GM23248 (cell line): ENCODE measurements at regions not wholly inside any gene's neighbourhood (a gene's known extent, or its start where the extent isn't known, plus 50 kb on each side); places are given as distances from the start of the nearest gene placed in this dataset.

Experiments used
- DNase-seq: peaks from one replicate; pipeline ENCODE4 v3.0.0-alpha.2; 2015
- H2AFZ ChIP-seq: fragments of 200-600 bp; sonication (generic); 2 replicates; pipeline ENCODE4 v1.6.1; 2016; ENCODE audit warnings: antibody characterized with exemption
- H3F3A ChIP-seq: fragments of 200-600 bp; sonication (generic); 2 replicates; pipeline ENCODE4 v1.6.1; 2016; ENCODE audit warnings: mild to moderate bottlenecking, antibody characterized with exemption, mixed run types; ENCODE audit not compliant: insufficient read depth
- H3K27ac ChIP-seq: fragments of 200-600 bp; sonication (generic); 2 replicates; pipeline ENCODE4 v1.5.1; 2016; ENCODE audit warnings: mild to moderate bottlenecking
- H3K27me3 ChIP-seq: fragments of 200-600 bp; sonication (generic); replicated peaks from 2 replicates; pipeline ENCODE4 v1.6.1; 2016; ENCODE audit warnings: mild to moderate bottlenecking; ENCODE audit not compliant: insufficient read depth
- H3K36me3 ChIP-seq: fragments of 200-600 bp; sonication (generic); 2 replicates; pipeline ENCODE4 v1.6.1; 2016; ENCODE audit warnings: low read depth, mild to moderate bottlenecking
- H3K4me1 ChIP-seq: fragments of 200-600 bp; sonication (generic); 2 replicates; pipeline ENCODE4 v1.6.1; 2016; ENCODE audit warnings: mild to moderate bottlenecking; ENCODE audit not compliant: insufficient read depth
- H3K4me2 ChIP-seq: fragments of 200-600 bp; sonication (generic); one replicate; pipeline ENCODE4 v1.6.1; 2016; ENCODE audit warnings: mild to moderate bottlenecking; ENCODE audit not compliant: unreplicated experiment
- H3K4me3 ChIP-seq: fragments of 200-600 bp; sonication (generic); 2 replicates; pipeline ENCODE4 v1.5.1; 2016; ENCODE audit warnings: mild to moderate bottlenecking
- H3K79me2 ChIP-seq: fragments of 200-600 bp; sonication (generic); 2 replicates; pipeline ENCODE4 v1.6.1; 2016; ENCODE audit warnings: mild to moderate bottlenecking; ENCODE audit not compliant: insufficient read depth
- H3K9ac ChIP-seq: fragments of 200-600 bp; sonication (generic); 2 replicates; pipeline ENCODE4 v1.6.1; 2016; ENCODE audit warnings: mild to moderate bottlenecking
- H3K9me2 ChIP-seq: fragments of 200-600 bp; sonication (generic); 2 replicates; pipeline ENCODE4 v1.6.1; 2016; ENCODE audit warnings: mixed run types, mild to moderate bottlenecking, moderate library complexity; ENCODE audit not compliant: insufficient read depth
- H3K9me3 ChIP-seq: fragments of 200-600 bp; sonication (generic); one replicate; pipeline ENCODE4 v1.6.1; 2017; ENCODE audit warnings: low read depth
- H4K20me1 ChIP-seq: fragments of 200-600 bp; sonication (generic); 2 replicates; pipeline ENCODE4 v1.6.0; 2016; ENCODE audit not compliant: insufficient read depth
- EZH2 ChIP-seq: fragments of 200-600 bp; sonication (generic); IDR thresholded peaks from 2 replicates; pipeline ENCODE4 v1.6.1; 2018; ENCODE audit warnings: antibody characterized with exemption, mild to moderate bottlenecking; ENCODE audit not compliant: insufficient read depth, poor library complexity, severe bottlenecking
- EZH2phosphoT487 ChIP-seq: fragments of 200-600 bp; sonication (generic); IDR thresholded peaks from 2 replicates; pipeline ENCODE4 v1.6.1; 2018; ENCODE audit warnings: antibody characterized with exemption, moderate library complexity, mild to moderate bottlenecking, low read depth; ENCODE audit not compliant: insufficient read depth
- WGBS, 2 experiments: methylation state at CpG; one replicate each; pipeline ENCODE4 v1.1.6; 2015 to 2017; ENCODE audit warnings: low lambda C conversion rate in 2 of 2, low coverage in 1 of 2; ENCODE audit errors: missing lambda C conversion rate in 2 of 2; 5-methylcytosine and 5-hydroxymethylcytosine counted together
- in situ Hi-C: fragments of 300-500 bp; cut with MboI; formaldehyde crosslinking; loops from 2 replicates; pipeline ENCODE4 v1.15.0; 2020

- H3K36me3 ChIP-seq: no peaks in the 10 kb centered on the region
- 0% methylated on average over 2 of the region's 2 CpGs for WGBS, 2 experiments
- no peaks in the 10 kb centered on the region for H3K9me2 ChIP-seq
- no peak for DNase-seq
- H4K20me1 ChIP-seq: no peaks in the 10 kb centered on the region
- no peaks in the 10 kb centered on the region for H3K9me3 ChIP-seq
- no peak overlapping the region for H3K4me3 ChIP-seq
- H3K79me2 ChIP-seq: no peaks in the 10 kb centered on the region
- TF ChIP-seq EZH2 (no peak), EZH2phosphoT487 (no peak)
- H3K4me2 ChIP-seq: no peak overlapping the region
- no peaks in the 10 kb centered on the region for H3F3A ChIP-seq
- in situ Hi-C loops: no loop called here
- no peak overlapping the region for H3K9ac ChIP-seq
- H3K27me3 ChIP-seq: no peaks in the 10 kb centered on the region
- no peak overlapping the region for H2AFZ ChIP-seq
- H3K4me1 ChIP-seq: no peaks in the 10 kb centered on the region
- H3K27ac ChIP-seq: no peak overlapping the region
Observed at GRCh38 chr17:73934696-73935095, 268.8 kb upstream of the RPL38 start.

- Histone ChIP-seq H3K4me2 (no peak overlapping the region), H3K9ac (no peak overlapping the region), H3F3A (no peaks in the 10 kb centered on the region), H3K9me2 (no peaks in the 10 kb centered on the region), H3K36me3 (no peaks in the 10 kb centered on the region), H3K27ac (no peak overlapping the region), H3K9me3 (no peaks in the 10 kb centered on the region), H4K20me1 (no peaks in the 10 kb centered on the region), H2AFZ (no peak overlapping the region), H3K4me3 (no peak overlapping the region), H3K4me1 (no peaks in the 10 kb centered on the region), H3K27me3 (no peaks in the 10 kb centered on the region), H3K79me2 (no peaks in the 10 kb centered on the region)
- DNase-seq: no peak
- in situ Hi-C loops: no loop called here
- 52 to 59% methylated on average over 8 of the region's 8 CpGs for WGBS, 2 experiments
- TF ChIP-seq EZH2phosphoT487 (no peak), EZH2 (no peak)
Observed at GRCh38 chr17:73936908-73937627, 266.4 kb upstream of the RPL38 start.

GRCh38 chr17:73938706-73939105 lies 264.8 kb upstream of the RPL38 start:
- H3K36me3 ChIP-seq: no peaks in the 10 kb centered on the region
- no peaks in the 10 kb centered on the region for H3K4me1 ChIP-seq
- no peak overlapping the region for H3K4me2 ChIP-seq
- H3K27me3 ChIP-seq: no peaks in the 10 kb centered on the region
- no peak overlapping the region for H3K27ac ChIP-seq
- H3K9me3 ChIP-seq: no peaks in the 10 kb centered on the region
- in situ Hi-C loops: no loop called here
- no peaks in the 10 kb centered on the region for H3K79me2 ChIP-seq
- H4K20me1 ChIP-seq: no peaks in the 10 kb centered on the region
- 18 to 30% methylated on average over 2 of the region's 2 CpGs for WGBS, 2 experiments
- no peak overlapping the region for H3K9ac ChIP-seq
- TF ChIP-seq EZH2 (no peak), EZH2phosphoT487 (no peak)
- H2AFZ ChIP-seq: no peak overlapping the region
- no peaks in the 10 kb centered on the region for H3K9me2 ChIP-seq
- no peak for DNase-seq
- no peak overlapping the region for H3K4me3 ChIP-seq
- no peaks in the 10 kb centered on the region for H3F3A ChIP-seq

- DNase-seq: no peak
- Histone ChIP-seq H3K27ac (no peak overlapping the region), H4K20me1 (no peaks in the 10 kb centered on the region), H3K4me2 (no peak overlapping the region), H3K9ac (no peak overlapping the region), H2AFZ (no peak overlapping the region), H3K79me2 (no peaks in the 10 kb centered on the region), H3K27me3 (no peaks in the 10 kb centered on the region), H3K9me3 (no peaks in the 10 kb centered on the region), H3K36me3 (no peaks in the 10 kb centered on the region), H3K4me1 (no peaks in the 10 kb centered on the region), H3K4me3 (no peak overlapping the region), H3F3A (no peaks in the 10 kb centered on the region), H3K9me2 (no peaks in the 10 kb centered on the region)
- no peak for TF ChIP-seq EZH2
- TF ChIP-seq EZH2phosphoT487: no peak
- WGBS, 2 experiments: 34 to 38% methylated on average over 8 of the region's 8 CpGs
- in situ Hi-C loops: no loop called here
Observed at GRCh38 chr17:73939806-73940205, 263.7 kb upstream of the RPL38 start.
